GM18907 (cell line): ENCODE measurements at regions not wholly inside any gene's neighbourhood (a gene's known extent, or its start where the extent isn't known, plus 50 kb on each side); places are given as distances from the start of the nearest gene placed in this dataset.
"Not testable (repeated sequence)": the region's sequence is repeated elsewhere in the genome, so short reads cannot be mapped to it uniquely, and the experiment has no call there.

Experiments
- ATAC-seq: cut with Tn5 transposase; IDR thresholded peaks from one replicate; pipeline ENCODE4 v1.9.1; 2021; ENCODE audit warnings: mild to moderate bottlenecking, moderate library complexity; ENCODE audit not compliant: unreplicated experiment

DNA sequence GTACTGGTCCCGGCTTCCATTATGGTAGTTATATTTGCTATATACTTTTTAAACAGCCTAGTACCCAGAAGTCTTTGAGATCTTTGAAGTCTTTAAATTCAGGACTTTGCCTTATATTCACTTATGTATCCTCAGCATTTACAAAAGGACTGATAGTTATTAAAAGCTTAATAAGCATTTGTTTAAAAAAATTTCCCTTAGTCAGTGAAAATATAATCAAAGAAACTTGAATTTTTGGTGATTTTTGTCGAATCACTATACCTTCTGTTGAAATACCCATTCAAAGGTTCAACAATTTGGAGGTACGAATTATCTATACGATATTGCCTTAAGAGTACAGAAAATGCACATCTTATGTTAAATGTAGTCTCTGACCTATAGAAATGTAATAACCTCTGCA, 721.4 kb downstream of the NSUN3 start:
- ATAC-seq, result no peak

DNA sequence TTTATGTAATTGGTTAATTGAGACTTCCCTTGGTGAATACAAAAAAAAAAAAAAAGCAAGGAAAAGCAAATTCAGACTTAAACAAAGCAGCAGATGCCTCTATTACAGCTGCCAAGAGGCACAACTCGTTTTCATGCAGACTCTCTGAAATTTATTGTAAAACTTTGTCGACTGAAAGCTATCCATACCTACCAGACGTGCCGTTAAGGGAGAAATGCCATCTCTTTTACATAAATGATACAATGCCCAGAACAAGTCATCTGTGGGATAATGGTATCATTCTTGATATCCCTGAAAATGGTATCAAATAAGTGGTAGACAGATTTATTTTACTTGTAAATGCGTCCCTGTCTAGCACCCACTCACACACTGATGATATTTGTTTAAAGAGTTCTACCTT, 724.2 kb downstream of the NSUN3 start:
- ATAC-seq, result no peak

DNA sequence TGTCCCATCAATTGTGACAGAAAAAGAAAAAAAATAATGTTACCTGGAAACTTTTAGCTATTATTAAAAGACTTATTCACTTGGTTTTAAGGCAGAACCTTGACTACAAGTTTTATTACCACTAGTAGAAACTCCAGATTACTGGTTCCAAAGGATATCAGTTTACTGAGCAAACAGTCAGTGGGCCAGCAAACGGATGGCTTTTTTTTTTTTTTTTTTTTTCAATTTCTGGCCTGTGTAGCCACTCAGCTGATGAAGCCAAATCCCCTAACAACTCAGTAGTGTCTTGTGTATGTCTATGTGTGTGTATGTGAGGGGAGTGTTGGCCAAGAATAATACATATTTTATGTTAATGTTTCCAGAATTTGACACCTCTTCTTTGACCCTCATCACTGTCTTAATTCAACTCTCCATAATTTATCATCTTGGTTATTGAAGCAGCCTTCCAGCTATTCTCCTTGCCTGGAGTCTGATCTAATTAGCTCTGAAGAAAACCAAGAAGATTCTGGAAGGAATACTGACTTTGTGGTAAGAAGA, 724.9 kb downstream of the NSUN3 start:
- no peak for ATAC-seq

DNA sequence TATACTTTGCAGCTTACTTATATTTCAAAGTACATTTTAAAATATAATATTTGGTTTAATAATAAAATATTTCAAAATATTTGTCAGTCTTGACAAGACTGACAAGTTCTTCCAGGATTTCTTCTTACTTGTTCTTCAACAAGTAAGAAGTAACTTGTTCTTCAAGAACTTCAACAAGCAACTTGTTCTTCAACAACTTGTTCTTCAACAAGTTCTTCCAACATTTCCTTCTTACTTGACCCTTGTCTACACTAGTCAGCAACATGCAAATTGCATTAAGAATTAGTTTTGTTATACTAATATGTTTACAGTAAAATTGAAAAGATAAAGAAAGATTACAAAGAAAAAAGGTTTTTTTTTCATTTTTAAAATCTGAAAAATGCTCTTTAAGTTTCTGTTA, 731.7 kb downstream of the NSUN3 start:
- ATAC-seq, result no peak

DNA sequence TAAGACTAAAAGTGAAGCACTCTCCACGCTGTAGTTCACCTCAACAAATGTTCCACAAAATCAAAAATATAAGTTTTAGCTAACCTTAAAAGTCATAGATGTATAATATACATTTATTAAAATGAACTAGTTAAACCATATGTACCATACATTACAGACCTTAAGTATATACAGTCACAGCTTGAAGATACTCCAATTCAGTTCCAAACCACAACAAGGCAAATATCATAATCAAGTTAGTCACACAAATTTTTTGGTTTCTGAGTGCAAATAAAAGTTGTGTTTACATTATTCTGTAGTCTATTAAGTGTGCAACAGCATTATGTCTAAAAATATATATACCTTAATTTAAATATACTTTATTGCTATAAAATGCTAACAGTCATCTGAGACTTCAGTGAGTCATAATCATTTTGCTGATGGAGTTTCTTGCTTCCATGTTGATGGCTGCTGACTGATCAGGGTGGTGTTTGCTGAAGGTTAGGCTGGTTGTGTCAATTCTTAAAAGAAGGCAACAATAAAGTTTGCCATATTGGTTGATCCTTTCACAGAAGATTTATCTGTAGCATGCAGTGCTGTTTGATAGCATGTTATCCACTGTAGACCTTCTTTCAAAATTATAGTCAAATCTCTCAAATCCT, 736.7 kb downstream of the NSUN3 start:
- no peak for ATAC-seq

DNA sequence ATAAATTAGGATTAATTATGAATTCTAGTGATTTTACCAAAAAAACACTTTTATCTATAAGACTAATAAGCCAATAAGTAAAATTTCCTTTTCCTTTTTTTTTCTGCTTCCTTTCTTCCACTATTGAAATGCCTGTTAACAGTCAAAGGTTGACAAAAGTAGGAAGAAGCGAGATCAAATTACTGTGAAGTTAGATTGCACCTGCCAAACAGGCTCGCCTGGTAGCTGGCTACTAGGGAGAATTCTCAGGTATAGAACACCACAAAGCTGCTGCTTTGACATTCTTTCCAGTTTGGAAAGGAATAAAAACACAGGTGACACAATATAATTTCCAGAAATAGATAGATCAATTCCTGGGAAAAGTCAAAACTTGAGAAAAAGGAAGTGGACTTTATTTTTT, 749.0 kb downstream of the NSUN3 start:
- ATAC-seq, result no peak

DNA sequence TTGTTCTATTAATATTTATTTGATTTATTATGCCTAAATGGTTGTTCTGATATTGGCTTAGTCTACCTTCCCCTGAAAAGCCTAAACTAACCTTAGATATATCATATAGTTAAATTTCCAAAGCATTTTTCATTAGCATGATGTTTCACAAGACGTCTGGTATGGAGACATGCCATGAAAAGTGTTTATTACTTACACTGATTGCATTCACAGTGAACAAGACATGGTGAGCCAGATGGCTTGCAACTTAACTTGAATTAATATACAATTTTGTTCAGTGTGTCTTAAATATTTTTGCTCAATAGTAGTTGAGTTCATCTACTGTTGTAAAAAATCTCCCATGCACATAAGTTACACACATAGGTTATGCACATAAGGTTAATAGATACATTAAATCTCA, 758.4 kb downstream of the NSUN3 start:
- ATAC-seq, result no peak

DNA sequence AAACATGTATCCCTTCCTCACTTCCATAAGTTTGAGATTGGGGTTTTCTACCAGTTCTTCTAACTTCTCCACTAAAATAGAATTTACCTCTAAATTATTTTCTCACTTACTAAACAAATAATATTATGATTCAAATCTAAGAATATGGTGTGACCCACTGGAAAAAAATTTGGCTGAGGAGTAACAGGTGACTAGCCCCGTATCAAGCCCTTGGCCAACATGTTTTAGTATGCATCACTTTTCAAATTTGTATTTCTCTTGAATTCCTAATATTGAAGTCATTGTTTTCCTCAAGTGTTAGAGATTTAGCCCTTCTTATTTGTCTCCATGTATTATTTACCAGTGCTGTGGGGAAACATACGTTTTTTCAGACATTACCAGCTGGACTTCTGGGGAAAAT, 759.4 kb downstream of the NSUN3 start:
- no peak for ATAC-seq

DNA sequence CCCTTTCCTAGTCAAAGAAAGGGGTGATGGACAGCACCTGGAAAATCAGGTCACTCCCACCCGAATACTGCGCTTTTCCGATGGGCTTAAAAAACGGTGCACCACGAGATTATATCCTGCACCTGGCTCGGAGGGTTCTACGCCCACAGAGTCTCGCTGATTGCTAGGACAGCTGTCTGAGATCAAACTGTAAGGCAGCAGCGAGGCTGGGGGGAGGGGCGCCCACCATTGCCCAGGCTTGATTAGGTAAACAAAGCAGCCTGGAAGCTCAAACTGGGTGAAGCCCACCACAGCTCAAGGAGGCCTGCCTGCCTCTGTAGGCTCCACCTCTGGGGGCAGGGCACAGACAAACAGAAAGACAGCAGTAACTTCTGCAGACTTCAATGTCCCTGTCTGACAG, 783.4 kb downstream of the NSUN3 start:
- ATAC-seq, result not testable (repeated sequence)

DNA sequence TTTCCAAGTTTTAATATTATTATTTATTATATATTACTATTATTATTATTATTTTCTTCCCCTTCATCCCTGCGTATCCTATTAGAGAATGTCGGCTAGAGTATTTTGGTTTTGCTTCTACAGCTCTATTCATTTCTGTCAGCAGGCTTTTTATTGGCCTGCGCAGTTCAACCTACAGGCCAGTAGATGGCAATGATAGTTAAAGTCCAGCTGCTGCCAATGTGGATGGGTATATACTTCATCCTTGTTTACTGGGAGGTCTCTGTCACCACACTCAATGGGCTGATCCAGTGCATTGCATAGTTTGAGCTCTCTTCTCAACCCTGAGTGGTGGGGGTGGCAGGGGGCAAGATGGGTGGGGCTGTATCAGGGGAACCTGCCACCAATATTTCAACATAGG, 799.8 kb downstream of the NSUN3 start:
- no peak for ATAC-seq

DNA sequence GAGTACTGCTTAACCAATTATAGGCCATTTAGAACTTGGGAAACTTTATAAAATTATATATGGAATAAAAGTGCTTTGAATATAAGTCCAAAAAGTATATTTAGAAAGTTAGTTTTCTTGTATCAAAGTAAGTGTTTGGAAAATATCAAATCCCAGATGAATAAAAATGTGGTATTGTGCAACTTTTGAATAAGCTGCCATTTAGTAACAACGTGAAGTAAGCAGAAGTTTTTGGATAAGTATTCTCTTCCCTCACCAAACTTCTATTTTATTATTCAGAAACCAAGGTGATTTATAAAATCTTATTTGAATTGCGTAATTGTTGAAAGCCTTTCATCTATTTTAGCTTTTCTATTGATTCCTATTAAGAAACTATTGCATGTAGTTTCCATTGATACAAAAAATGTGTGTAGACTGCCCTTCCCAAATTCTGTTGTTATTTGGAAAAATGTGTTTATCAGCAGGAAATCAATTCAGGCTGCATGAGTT, 806.2 kb downstream of the NSUN3 start:
- no peak for ATAC-seq

DNA sequence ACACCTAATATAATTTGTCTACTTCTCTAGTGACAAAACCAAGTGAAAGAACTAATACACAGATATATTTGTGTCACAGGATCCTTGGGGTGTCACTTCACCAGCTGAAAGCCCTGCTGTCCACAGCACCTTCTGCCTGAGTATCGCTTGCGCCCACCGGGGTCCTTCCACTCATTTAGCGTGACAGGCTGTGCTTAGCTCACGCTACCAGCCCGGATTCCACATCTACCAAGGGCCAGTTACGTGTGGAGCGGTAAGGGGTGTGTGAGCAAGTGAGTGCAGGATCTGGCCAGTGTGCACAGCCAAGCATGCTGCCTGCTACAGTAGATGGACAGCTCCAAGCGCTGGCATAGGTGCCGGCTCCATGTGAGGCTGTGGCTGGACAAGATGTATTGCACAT, 810.9 kb downstream of the NSUN3 start:
- ATAC-seq, result no peak

DNA sequence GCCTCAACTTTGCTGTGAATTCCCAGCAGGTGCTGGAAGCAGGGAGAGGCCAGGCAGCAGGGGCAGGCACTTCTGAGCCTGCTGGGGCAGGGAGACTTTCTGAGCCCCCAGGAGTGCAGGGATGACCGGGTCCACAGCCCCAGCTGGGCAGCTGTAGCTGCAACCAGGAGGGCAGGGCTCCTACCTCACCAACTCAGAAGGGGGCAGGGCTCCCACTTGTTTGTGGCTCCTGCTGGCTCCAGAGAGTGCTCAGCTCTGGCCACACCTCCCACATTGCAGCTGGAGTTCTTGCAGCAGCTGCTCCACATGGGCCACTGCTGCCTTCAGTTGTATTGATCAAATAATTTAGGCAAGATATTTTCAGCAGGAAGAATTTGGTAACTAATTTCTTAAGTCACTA, 812.3 kb downstream of the NSUN3 start:
- ATAC-seq, result no peak

DNA sequence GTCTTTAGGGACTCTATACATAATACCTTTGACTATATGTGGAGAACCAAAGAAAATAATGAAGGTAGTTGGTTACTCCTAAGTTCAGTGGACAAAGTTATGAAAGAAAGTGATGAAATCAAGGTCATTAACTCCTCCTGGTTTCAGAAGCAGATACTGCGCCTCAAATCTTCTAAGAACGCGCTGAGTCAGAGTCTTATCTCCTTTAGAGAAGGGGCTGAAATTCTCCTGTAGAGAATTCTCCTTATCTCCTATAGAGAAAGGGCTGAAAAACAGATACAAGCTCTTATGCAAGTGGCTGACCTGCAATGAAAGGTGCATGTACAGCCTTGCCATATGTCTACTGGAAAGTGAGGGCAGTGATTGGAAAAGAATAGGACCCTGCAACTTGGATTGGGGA, 824.2 kb downstream of the NSUN3 start:
- ATAC-seq, result no peak

DNA sequence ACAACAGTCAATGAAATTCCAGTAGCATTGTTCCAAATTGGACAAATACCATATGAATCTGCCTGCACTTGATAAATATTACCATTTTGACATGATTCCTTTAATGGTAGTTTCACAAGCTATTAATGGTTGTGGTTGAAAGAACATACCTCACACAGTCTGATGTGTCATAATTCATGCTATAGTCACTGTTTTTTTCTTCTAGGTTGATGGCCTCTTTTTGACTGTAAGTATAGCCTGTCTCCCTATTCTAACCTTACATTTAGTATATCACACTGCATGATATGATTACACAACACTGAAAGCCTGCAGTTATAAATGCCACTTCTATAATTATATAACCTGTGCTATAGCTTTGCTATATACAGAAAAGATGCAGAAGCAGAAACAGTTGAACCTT, 834.1 kb downstream of the NSUN3 start:
- ATAC-seq, result no peak

DNA sequence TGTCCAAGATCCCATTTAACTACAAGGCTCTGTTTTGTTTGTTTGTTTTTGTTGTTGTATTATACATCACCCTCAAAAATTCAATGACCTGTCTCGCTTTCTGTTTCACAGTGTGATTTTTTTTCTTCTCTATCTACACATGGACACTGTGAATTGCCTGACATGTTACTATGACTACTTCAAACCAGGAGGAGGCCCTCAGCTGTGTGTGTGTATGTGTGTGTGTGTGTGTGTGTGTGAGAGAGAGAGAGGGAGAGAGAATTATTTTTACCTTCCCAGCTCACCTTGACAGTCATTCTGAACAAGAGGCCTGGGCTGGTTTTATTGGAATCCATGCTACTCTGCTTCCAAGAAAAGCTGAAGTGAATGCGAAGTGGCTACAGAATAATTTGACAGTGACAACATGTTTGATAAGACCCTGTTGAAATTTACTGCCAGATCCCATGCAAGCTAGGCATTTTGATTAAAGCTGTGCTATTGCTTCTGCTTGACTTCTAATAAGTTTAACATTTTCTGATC, 841.4 kb downstream of the NSUN3 start:
- no peak for ATAC-seq

DNA sequence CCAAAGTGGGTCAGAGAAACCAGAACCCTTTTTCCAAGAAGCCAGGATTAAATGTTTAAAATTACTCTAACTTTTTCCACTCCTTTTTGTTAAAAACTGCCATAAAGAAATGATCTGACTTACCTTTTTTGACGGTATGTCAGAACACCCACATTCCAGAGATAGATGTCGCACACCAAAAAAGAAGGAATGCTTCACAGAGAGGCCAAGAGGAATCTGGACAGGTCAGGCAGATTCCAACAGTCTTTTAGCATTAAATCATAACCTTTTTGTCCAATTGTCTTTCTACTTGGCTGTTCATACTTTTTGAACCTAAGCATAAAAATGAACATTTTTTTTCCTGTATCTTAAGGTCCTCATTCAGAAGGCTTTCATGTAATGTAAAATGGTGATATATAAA, 846.9 kb downstream of the NSUN3 start:
- no peak for ATAC-seq

DNA sequence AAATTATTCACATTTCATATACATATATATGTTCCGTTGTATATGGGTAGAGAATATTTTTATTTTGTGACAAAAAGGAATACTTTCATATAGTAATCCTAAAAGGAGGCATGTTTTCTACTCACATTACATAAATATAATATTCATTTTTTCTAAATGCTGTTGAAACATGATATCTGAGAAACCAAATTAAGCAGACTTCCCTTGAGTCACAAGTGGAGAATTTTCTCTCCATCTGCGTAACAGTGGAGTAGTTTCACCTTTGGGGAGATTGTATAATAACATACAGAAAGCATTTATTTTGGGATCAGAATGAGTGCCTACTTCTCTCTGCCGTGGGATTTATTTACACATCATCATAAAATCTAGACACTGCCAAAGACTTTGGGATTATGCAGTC, 849.8 kb downstream of the NSUN3 start:
- no peak for ATAC-seq

DNA sequence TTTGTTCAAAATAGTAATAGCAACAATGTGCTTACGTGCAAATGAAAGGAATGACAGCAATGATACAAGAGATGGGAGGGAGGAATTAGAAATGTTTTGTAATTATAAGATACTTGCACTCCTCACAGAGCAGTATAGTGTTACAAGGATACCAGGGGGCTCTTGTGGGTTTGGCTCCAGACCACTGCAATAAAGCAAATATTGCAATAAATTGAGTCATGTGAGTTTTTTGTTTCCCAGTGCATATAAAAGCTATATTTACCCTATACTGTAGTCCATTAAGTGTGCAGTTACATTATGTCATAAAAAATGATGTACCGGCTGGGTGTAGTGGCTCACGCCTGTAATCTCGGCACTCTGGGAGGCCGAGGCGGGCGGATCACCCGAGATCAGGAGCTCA, 864.3 kb downstream of the NSUN3 start:
- ATAC-seq, result no peak

DNA sequence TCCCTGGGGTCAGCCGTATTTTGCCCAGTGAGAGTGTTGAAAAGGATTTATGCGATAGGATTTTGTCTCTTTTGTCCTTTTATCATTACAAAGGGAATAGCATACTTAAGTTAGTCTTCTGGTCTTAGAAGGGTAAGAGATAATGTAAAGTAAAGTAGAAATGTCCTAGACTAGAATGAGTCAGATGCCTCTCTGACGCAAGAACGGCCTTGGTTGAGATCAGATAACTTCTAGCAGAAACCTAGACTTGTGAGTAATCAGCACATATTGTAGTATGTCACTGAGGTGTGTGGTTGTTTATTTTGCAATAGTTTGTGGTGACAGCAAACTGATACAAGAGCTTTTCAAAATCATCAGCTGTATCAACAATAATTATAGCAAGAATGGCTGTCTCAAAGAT, 866.1 kb downstream of the NSUN3 start:
- no peak for ATAC-seq

DNA sequence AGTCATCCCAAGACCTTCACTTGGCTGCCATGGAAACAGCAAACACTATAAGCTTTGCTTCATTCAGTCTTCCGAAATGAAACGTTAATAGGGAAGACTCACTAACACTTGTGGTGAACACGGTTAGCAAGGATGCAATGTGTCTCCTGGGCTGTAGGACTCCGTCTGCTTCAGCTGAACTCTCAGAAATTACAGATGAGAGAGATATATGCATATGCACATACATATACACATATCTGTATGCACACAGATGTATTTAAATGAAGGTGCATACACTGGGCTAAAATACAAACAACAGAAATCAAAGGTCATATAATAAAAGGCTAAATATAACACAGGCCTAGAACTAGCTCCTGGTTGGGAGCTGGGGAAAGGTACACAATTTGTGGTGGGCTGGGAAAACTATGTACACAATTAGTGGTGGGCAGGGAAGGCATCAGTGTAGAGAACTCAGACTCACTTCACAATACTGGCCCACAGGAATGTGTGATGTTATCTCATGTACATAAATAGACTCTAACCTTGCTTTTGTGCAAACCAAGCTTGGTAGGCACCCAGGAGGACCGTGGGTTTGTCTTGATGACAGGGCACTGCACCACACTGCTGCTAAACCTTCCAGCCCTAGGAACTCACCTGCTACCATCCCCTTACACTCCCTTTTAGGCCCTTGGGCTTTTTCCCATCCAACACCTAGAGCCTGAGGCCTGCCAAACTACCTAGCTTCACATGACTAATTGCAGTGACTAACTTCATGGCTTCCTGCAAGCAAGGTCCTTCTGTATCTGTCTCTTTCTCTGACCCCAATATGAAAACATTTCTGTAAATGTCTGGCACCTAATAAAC, 873.1 kb downstream of the NSUN3 start:
- ATAC-seq, result no peak

DNA sequence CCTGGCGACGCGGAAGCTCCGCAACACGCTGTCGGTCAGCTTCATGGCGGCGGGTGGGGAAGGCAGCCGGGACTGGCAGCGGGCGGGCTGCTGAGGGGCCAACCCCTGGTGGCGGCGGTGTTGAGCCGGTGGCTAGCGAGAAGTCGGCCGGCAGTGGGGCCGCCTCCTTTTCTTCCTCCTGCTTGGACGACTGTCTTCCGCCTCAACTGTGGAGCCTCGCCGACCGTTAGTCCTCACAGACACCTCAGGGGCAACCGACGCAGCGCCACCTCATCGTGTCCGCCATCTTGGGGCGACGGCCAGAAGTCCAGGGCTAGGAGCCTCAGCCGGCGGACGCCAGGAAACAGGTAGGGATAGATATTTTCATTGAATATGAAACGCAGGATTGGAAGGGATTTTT, 875.1 kb downstream of the NSUN3 start:
- no peak for ATAC-seq
